A673 (cell line): ENCODE measurements at regions not wholly inside any gene's neighbourhood (a gene's known extent, or its start where the extent isn't known, plus 50 kb on each side); places are given as distances from the start of the nearest gene placed in this dataset.

Experiments used
- CTCF ChIP-seq: fragments of 300-800, 200-600 bp; sonication (generic); conservative IDR thresholded peaks from 2 replicates; pipeline ENCODE4 v1.5.1; 2017; ENCODE audit warnings: low read depth, mild to moderate bottlenecking, antibody characterized with exemption, low read length, moderate library complexity, mixed read lengths
- EZH2 ChIP-seq: fragments of 200-600 bp; sonication (generic); IDR thresholded peaks from 2 replicates; pipeline ENCODE4 v1.6.1; 2017; ENCODE audit warnings: borderline replicate concordance, low read depth, mild to moderate bottlenecking, mixed read lengths, antibody characterized with exemption, low read length; ENCODE audit not compliant: poor library complexity, severe bottlenecking

- TF ChIP-seq CTCF (no peak), EZH2 (no peak)
Measured at GRCh38 chr15:78708713-78709260, 67.8 kb upstream of the CHRNB4 start.
